ENCODE measurements at regions not wholly inside any gene's neighbourhood (a gene's known extent, or its start where the extent isn't known, plus 50 kb on each side); places are given as distances from the start of the nearest gene placed in this dataset.

DNA sequence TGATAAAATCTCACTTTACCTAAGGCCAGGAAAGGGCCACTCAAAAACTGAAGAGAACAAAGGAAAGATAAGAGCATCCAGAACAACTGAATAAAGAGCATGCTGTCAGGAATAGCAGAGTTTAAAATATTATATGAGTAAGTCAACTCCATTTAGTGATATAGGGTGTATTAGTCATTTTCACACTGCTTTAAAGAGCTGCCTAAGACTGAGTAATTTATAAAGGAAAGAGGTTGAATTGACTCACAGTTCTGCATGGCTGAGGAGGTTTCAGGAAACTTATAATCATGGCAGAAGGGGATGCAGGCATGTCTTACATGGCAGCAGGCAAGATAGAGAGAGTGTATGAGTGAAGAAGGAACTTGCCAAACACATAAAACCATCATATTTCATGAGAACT, 778.0 kb upstream of the NECTIN3 start:
- TF ChIP-seq, protein P1, sequence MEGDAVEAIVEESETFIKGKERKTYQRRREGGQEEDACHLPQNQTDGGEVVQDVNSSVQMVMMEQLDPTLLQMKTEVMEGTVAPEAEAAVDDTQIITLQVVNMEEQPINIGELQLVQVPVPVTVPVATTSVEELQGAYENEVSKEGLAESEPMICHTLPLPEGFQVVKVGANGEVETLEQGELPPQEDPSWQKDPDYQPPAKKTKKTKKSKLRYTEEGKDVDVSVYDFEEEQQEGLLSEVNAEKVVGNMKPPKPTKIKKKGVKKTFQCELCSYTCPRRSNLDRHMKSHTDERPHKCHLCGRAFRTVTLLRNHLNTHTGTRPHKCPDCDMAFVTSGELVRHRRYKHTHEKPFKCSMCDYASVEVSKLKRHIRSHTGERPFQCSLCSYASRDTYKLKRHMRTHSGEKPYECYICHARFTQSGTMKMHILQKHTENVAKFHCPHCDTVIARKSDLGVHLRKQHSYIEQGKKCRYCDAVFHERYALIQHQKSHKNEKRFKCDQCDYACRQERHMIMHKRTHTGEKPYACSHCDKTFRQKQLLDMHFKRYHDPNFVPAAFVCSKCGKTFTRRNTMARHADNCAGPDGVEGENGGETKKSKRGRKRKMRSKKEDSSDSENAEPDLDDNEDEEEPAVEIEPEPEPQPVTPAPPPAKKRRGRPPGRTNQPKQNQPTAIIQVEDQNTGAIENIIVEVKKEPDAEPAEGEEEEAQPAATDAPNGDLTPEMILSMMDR (conservative IDR thresholded peaks at IDR 0.05): no peak
- no peak for TF ChIP-seq ZFX (IDR thresholded peaks at IDR 0.05)
